BE2C (cell line): ENCODE measurements at regions not wholly inside any gene's neighbourhood (a gene's known extent, or its start where the extent isn't known, plus 50 kb on each side); places are given as distances from the start of the nearest gene placed in this dataset.
A peak's percentile ranks its signal among the peaks of the same experiment; 100 is the strongest.
"Not testable (repeated sequence)": the region's sequence is repeated elsewhere in the genome, so short reads cannot be mapped to it uniquely, and the experiment has no call there.

Experiments
- DNase-seq: peaks from one replicate; pipeline ENCODE4 v3.0.0-alpha.2; 2020
- H3K27me3 ChIP-seq: fragments of 250-450 bp; sonication (Bioruptor Pico); 2 replicates; pipeline ENCODE4 v1.5.1; 2020; ENCODE audit warnings: mild to moderate bottlenecking
- H3K36me3 ChIP-seq: fragments of 250-450 bp; sonication (Bioruptor Pico); 2 replicates; pipeline ENCODE4 v1.5.1; 2020; ENCODE audit warnings: mild to moderate bottlenecking
- H3K4me1 ChIP-seq: fragments of 250-450 bp; sonication (Bioruptor Pico); 2 replicates; pipeline ENCODE4 v1.5.1; 2020
- H3K4me3 ChIP-seq: 2 replicates; pipeline ENCODE4 v1.5.1; 2011; ENCODE audit warnings: low read depth, low read length
- H3K9me3 ChIP-seq: fragments of 250-450 bp; sonication (Bioruptor Pico); 2 replicates; pipeline ENCODE4 v1.5.1; 2020
- CTCF ChIP-seq: IDR thresholded peaks from 2 replicates; pipeline ENCODE4 v1.5.1; 2012; ENCODE audit warnings: mild to moderate bottlenecking, low read depth, low read length

GRCh38 chr7:142488036-142488633 lies 230.3 kb upstream of the PRSS58 start:
- no peaks in the 10 kb centered on the region for H3K9me3 ChIP-seq
- TF ChIP-seq CTCF = no peak
- no peak overlapping the region for H3K4me3 ChIP-seq
- H3K36me3 ChIP-seq = no peaks in the 10 kb centered on the region
- DNase-seq = no peak
- no peaks in the 10 kb centered on the region for H3K27me3 ChIP-seq
- H3K4me1 ChIP-seq = no peaks in the 10 kb centered on the region

- H3K27me3 ChIP-seq, H3K36me3 ChIP-seq, H3K4me1 ChIP-seq, DNase-seq, H3K9me3 ChIP-seq, H3K4me3 ChIP-seq: not testable (repeated sequence)
These were observed 229.7 kb upstream of the PRSS58 start for GRCh38 chr7:142487565-142487964.

- DNase-seq = no peak
These were observed 229.3 kb upstream of the PRSS58 start for GRCh38 chr7:142487124-142487523.

GRCh38 chr7:142485617-142486226 lies 227.9 kb upstream of the PRSS58 start:
- DNase-seq = no peak
- H3K27me3 ChIP-seq = no peaks in the 10 kb centered on the region
- no peak overlapping the region for H3K4me3 ChIP-seq
- no peaks in the 10 kb centered on the region for H3K36me3 ChIP-seq
- no peaks in the 10 kb centered on the region for H3K4me1 ChIP-seq
- TF ChIP-seq CTCF = peak; percentile 46
- H3K9me3 ChIP-seq = no peaks in the 10 kb centered on the region

More at GRCh38 chr7:142487124-142487523, 229.3 kb upstream of the PRSS58 start:
- no peak for TF ChIP-seq CTCF
- Histone ChIP-seq H3K27me3 (no peaks in the 10 kb centered on the region), H3K4me3 (no peak overlapping the region), H3K36me3 (no peaks in the 10 kb centered on the region), H3K9me3 (no peaks in the 10 kb centered on the region), H3K4me1 (no peaks in the 10 kb centered on the region)

- H3K27me3 ChIP-seq = no peaks in the 10 kb centered on the region
- DNase-seq = no peak
- H3K36me3 ChIP-seq = no peaks in the 10 kb centered on the region
- H3K4me1 ChIP-seq = no peaks in the 10 kb centered on the region
- no peaks in the 10 kb centered on the region for H3K9me3 ChIP-seq
- TF ChIP-seq CTCF = no peak
- H3K4me3 ChIP-seq = no peak overlapping the region
These were observed 225.9 kb upstream of the PRSS58 start for GRCh38 chr7:142483659-142484317.

GRCh38 chr7:142482891-142483658 lies 225.2 kb upstream of the PRSS58 start:
- TF ChIP-seq CTCF = peak; percentile 69
- Histone ChIP-seq H3K27me3 (no peaks in the 10 kb centered on the region), H3K4me3 (no peak overlapping the region), H3K36me3 (no peaks in the 10 kb centered on the region), H3K9me3 (no peaks in the 10 kb centered on the region), H3K4me1 (no peaks in the 10 kb centered on the region)
- peak; percentile 34 for DNase-seq
